SK-N-SH (cell line): ENCODE measurements at regions not wholly inside any gene's neighbourhood (a gene's known extent, or its start where the extent isn't known, plus 50 kb on each side); places are given as distances from the start of the nearest gene placed in this dataset.

ENCODE experiments used
- CTCF ChIA-PET: fragments of 300-600, 350-600 bp; formaldehyde crosslinking; extraction: SDS; loops from one replicate; lab custom pipeline; 2021; lab: Yijun Ruan, JAX
- POLR2A ChIA-PET: fragments of 350-600 bp; sonication (Branson Sonifier 250); formaldehyde crosslinking; extraction: SDS; loops from one replicate; lab custom pipeline; 2020; ENCODE audit warnings: antibody characterized with exemption, inconsistent platforms; lab: Yijun Ruan, JAX
- DNase-seq: peaks from one replicate; pipeline ENCODE4 v3.0.0; 2012
- H2AFZ ChIP-seq: fragments of 200-600 bp; sonication (generic); 2 replicates; pipeline ENCODE4 v1.8.1; 2016; ENCODE audit warnings: antibody characterized with exemption, mild to moderate bottlenecking, low read depth
- H3F3A ChIP-seq: fragments of 200-600 bp; sonication (generic); replicated peaks from 2 replicates; pipeline ENCODE3; 2016; ENCODE audit warnings: antibody characterized with exemption, mild to moderate bottlenecking; ENCODE audit not compliant: insufficient read depth
- H3K27ac ChIP-seq, 2 experiments: fragments of 200-500 bp in 1 of 2; fragments of 200-600 bp in 1 of 2; sonication (Bioruptor generic) in 1 of 2; sonication (generic), shearing (Covaris generic) in 1 of 2; 2 replicates each; pipeline versions ENCODE4 v1.5.1 to v1.6.1; 2014 to 2016; ENCODE audit warnings: low read depth in 2 of 2, inconsistent platforms in 1 of 2, low read length in 1 of 2, mild to moderate bottlenecking in 1 of 2, mixed read lengths in 1 of 2
- H3K27me3 ChIP-seq: fragments of 200-600 bp; sonication (generic), shearing (Covaris generic); 2 replicates; pipeline ENCODE4 v1.6.1; 2016; ENCODE audit warnings: mixed run types; ENCODE audit not compliant: insufficient read depth
- H3K36me3 ChIP-seq, 2 experiments: fragments of 200-500 bp in 1 of 2; fragments of 200-600 bp in 1 of 2; sonication (Bioruptor generic) in 1 of 2; sonication (generic) in 1 of 2; replicated peaks in 1 of 2; 2 replicates each; pipeline versions ENCODE3 to v1.5.1; 2014 to 2016; ENCODE audit warnings: low read length in 1 of 2, mild to moderate bottlenecking in 1 of 2; ENCODE audit not compliant: insufficient read depth in 2 of 2, control insufficient read depth in 1 of 2
- H3K4me1 ChIP-seq, 2 experiments: fragments of 200-500 bp in 1 of 2; fragments of 200-600 bp in 1 of 2; sonication (Bioruptor generic) in 1 of 2; sonication (generic), shearing (Covaris generic) in 1 of 2; 2 replicates each; pipeline versions ENCODE4 v1.5.1 to v1.6.1; 2014 to 2016; ENCODE audit warnings: low read depth in 1 of 2, low read length in 1 of 2, mixed run types in 1 of 2; ENCODE audit not compliant: insufficient read depth in 2 of 2, control insufficient read depth in 1 of 2
- H3K4me2 ChIP-seq: fragments of 200-600 bp; sonication (generic), shearing (Covaris generic); 2 replicates; pipeline ENCODE4 v1.6.1; 2017; ENCODE audit warnings: mixed run types
- H3K4me3 ChIP-seq, 2 experiments: fragments of 200-500 bp in 1 of 2; fragments of 200-600 bp in 1 of 2; sonication (Bioruptor generic) in 1 of 2; sonication (generic), shearing (Covaris generic) in 1 of 2; 2 replicates each; pipeline versions ENCODE4 v1.5.1 to v1.8.1; 2014 to 2016; ENCODE audit warnings: low read depth in 2 of 2, inconsistent platforms in 1 of 2, low read length in 1 of 2, mild to moderate bottlenecking in 1 of 2, mixed read lengths in 1 of 2, moderate library complexity in 1 of 2
- H3K79me2 ChIP-seq: fragments of 200-600 bp; sonication (generic); 2 replicates; pipeline ENCODE4 v1.8.1; 2017; ENCODE audit warnings: mild to moderate bottlenecking; ENCODE audit not compliant: insufficient read depth
- H3K9ac ChIP-seq: fragments of 200-600 bp; sonication (generic); 2 replicates; pipeline ENCODE4 v1.6.1; 2017; ENCODE audit warnings: mixed run types
- H3K9me2 ChIP-seq: fragments of 200-600 bp; sonication (generic); 2 replicates; pipeline ENCODE4 v1.6.1; 2017; ENCODE audit warnings: mixed run types
- H3K9me3 ChIP-seq: fragments of 200-600 bp; sonication (generic); 2 replicates; pipeline ENCODE4 v1.6.1; 2017; ENCODE audit warnings: mixed run types, mild to moderate bottlenecking, moderate library complexity
- H4K20me1 ChIP-seq: fragments of 200-600 bp; sonication (generic); 2 replicates; pipeline ENCODE4 v1.6.1; 2017; ENCODE audit warnings: mild to moderate bottlenecking, mixed run types; ENCODE audit not compliant: insufficient read depth
- ELF1 ChIP-seq: IDR thresholded peaks from 2 replicates; pipeline ENCODE4 v1.4.0; 2012
- EZH2phosphoT487 ChIP-seq: fragments of 200-600 bp; sonication (generic); IDR thresholded peaks from 2 replicates; pipeline ENCODE4 v1.6.1; 2017; ENCODE audit warnings: low read depth, mixed run types, mild to moderate bottlenecking, antibody characterized with exemption, moderate library complexity, borderline replicate concordance
- FOXJ3 ChIP-seq: sonication (generic); formaldehyde crosslinking; IDR thresholded peaks from 2 replicates; pipeline ENCODE4 v1.5.1; 2020; ENCODE audit warnings: mild to moderate bottlenecking, missing genetic modification reagents
- FOXM1 ChIP-seq: IDR thresholded peaks from 2 replicates; pipeline ENCODE4 v1.4.0; 2012; ENCODE audit warnings: low read depth, mild to moderate bottlenecking
- GABPA ChIP-seq: IDR thresholded peaks from 2 replicates; pipeline ENCODE4 v1.4.0; 2012; ENCODE audit warnings: low read depth, mild to moderate bottlenecking
- MEF2A ChIP-seq: IDR thresholded peaks from 2 replicates; pipeline ENCODE4 v1.4.0; 2012; ENCODE audit warnings: low read depth, borderline replicate concordance
- MXI1 ChIP-seq: IDR thresholded peaks from 2 replicates; pipeline ENCODE4 v1.6.1; 2012; ENCODE audit warnings: mild to moderate bottlenecking, low read depth, low read length, improper control_type of control experiment
- NFIC ChIP-seq: IDR thresholded peaks from 2 replicates; pipeline ENCODE4 v1.4.0; 2012; ENCODE audit warnings: borderline replicate concordance
- NRF1 ChIP-seq: IDR thresholded peaks from 2 replicates; pipeline ENCODE4 v1.6.1; 2012; ENCODE audit warnings: low read depth, mild to moderate bottlenecking, low read length
- RAD21 ChIP-seq: IDR thresholded peaks from 2 replicates; pipeline ENCODE4 v1.6.1; 2012; ENCODE audit warnings: mild to moderate bottlenecking, low read length
- RXRA ChIP-seq: IDR thresholded peaks from 2 replicates; pipeline ENCODE4 v1.4.0; 2012; ENCODE audit warnings: low read depth, mild to moderate bottlenecking, borderline replicate concordance
- TEAD4 ChIP-seq: IDR thresholded peaks from 2 replicates; pipeline ENCODE4 v1.4.0; 2012; ENCODE audit warnings: mild to moderate bottlenecking, borderline replicate concordance; ENCODE audit not compliant: insufficient read depth
- WGBS: methylation state at CpG from one replicate; pipeline ENCODE4 v1.1.6; 2017; ENCODE audit warnings: low lambda C conversion rate; 5-methylcytosine and 5-hydroxymethylcytosine counted together
- TF ChIP-seq, protein P1 (sequence below): fragments of 150-350 bp; IDR thresholded peaks from 2 replicates; pipeline ENCODE4 v1.6.1; 2017; ENCODE audit warnings: antibody characterized with exemption, low read length, low read depth, borderline replicate concordance
- TF ChIP-seq, protein P2 (sequence below): fragments of 150-350 bp; IDR thresholded peaks from 2 replicates; pipeline ENCODE4 v1.6.1; 2016; ENCODE audit warnings: mild to moderate bottlenecking, low read depth, low read length
- TF ChIP-seq, protein P3 (sequence below): IDR thresholded peaks from 2 replicates; pipeline ENCODE4 v1.4.0; 2012; ENCODE audit warnings: low read depth
- TF ChIP-seq, protein P4 (sequence below): IDR thresholded peaks from 2 replicates; pipeline ENCODE4 v1.6.1; 2012; ENCODE audit warnings: mild to moderate bottlenecking, low read depth, low read length, moderate library complexity

DNA sequence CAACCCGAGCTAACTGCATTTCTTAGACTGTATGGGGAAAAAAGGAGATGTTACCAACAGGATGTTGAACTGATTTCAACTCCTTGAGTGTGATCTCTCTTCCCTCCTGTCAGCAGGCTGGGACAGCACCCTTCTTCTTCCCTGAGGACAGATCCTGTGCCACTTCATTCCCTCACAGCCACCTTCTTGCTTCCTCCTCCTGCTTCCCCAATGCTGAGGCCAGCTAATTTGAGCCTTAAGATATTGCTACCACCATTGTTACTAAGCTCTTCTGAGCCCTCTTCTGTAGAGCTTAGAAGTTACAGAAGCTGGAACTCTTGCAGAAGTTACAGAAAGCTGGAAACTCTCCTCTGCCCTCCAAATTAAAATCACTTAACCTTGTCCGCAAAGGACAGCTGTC lies 88.8 kb downstream of the SPTSSA start:
- Histone ChIP-seq H3K27ac (no peak overlapping the region), H3K9me3 (no peaks in the 10 kb centered on the region), H3F3A (no peaks in the 10 kb centered on the region), H3K9ac (no peak overlapping the region), H3K36me3 (no peaks in the 10 kb centered on the region), H2AFZ (no peak overlapping the region), H3K4me3 (no peak overlapping the region), H3K4me2 (no peak overlapping the region), H3K27me3 (no peaks in the 10 kb centered on the region; the same call in 1 of the 2 replicates), H3K4me1 (no peaks in the 10 kb centered on the region), H3K79me2 (no peaks in the 10 kb centered on the region), H4K20me1 (no peaks in the 10 kb centered on the region), H3K9me2 (no peaks in the 10 kb centered on the region)
- TF ChIP-seq FOXJ3: no peak
- TF ChIP-seq GABPA: no peak
- TF ChIP-seq RAD21: no peak
- no peak for TF ChIP-seq MXI1
- no peak for TF ChIP-seq MEF2A
- DNase-seq: no peak
- WGBS: 50% methylated on average over 2 of the region's 2 CpGs
- POLR2A ChIA-PET: no interaction called here
- CTCF ChIA-PET: interaction anchor here (1.6 kb wide), 1 partner anchor 41 kb away, joined by 6 read pairs; no protein-coding TSS in a partner anchor

DNA sequence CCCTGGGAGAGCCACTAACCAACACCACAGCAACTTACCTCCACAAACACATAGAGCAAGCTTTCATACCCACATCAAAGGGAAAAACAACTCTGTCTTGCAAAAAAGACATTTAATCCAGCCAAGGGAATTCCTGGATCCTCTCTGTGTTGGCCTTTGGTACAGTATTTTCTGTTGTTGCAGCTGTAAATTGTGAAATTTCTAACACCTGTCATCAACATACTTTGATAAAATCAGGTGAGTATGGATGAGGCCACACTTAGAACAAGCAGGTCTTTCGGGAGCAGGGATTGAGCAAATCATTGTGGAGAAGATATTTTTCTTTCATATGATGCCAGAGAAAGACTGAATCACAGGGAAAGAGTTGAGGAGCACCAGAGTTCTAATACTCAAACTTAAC lies 89.3 kb downstream of the SPTSSA start:
- no peaks in the 10 kb centered on the region for H3F3A ChIP-seq
- no peak overlapping the region for H3K4me3 ChIP-seq
- POLR2A ChIA-PET: no interaction called here
- no peaks in the 10 kb centered on the region for H3K9me2 ChIP-seq
- no peak for TF ChIP-seq FOXJ3
- no peak for TF ChIP-seq MXI1
- TF ChIP-seq NFIC: no peak
- TF ChIP-seq, protein P1, sequence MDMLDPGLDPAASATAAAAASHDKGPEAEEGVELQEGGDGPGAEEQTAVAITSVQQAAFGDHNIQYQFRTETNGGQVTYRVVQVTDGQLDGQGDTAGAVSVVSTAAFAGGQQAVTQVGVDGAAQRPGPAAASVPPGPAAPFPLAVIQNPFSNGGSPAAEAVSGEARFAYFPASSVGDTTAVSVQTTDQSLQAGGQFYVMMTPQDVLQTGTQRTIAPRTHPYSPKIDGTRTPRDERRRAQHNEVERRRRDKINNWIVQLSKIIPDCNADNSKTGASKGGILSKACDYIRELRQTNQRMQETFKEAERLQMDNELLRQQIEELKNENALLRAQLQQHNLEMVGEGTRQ: no peak
- TF ChIP-seq, protein P2, sequence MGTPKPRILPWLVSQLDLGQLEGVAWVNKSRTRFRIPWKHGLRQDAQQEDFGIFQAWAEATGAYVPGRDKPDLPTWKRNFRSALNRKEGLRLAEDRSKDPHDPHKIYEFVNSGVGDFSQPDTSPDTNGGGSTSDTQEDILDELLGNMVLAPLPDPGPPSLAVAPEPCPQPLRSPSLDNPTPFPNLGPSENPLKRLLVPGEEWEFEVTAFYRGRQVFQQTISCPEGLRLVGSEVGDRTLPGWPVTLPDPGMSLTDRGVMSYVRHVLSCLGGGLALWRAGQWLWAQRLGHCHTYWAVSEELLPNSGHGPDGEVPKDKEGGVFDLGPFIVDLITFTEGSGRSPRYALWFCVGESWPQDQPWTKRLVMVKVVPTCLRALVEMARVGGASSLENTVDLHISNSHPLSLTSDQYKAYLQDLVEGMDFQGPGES: no peak
- TF ChIP-seq, all 33 proteins: peak for 0
- Histone ChIP-seq H3K27me3 (no peaks in the 10 kb centered on the region; the same call in 1 of the 2 replicates), H3K27ac (no peak overlapping the region), H4K20me1 (no peaks in the 10 kb centered on the region), H3K9ac (no peak overlapping the region), H3K9me3 (no peaks in the 10 kb centered on the region), H2AFZ (no peak overlapping the region), H3K79me2 (no peaks in the 10 kb centered on the region), H3K36me3 (no peaks in the 10 kb centered on the region), H3K4me2 (no peak overlapping the region), H3K4me1 (no peaks in the 10 kb centered on the region)
- DNase-seq: no peak
- WGBS: 100% methylated on average over 1 of the region's 1 CpG
- CTCF ChIA-PET: interaction anchor here (1.6 kb wide), 1 partner anchor 41 kb away, joined by 6 read pairs; no protein-coding TSS in a partner anchor

DNA sequence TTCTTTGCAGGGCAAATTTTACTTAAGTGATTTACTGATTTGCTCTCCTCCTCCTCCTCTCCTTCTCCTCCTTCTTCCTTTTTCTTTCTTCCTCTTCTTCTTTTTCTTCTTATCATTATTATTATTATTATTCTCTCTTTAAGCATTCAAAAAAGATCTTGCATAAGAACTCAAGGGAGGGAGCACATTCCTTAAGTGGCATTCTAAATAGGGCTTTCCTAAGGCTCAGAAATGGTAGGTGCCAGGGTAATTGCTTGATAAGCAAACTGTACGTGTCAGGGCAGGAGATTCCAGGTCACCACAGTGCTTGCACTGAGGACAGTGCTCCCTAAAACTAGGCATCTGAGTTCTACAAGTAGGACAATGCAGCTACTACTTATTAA lies 92.4 kb downstream of the SPTSSA start:
- no peaks in the 10 kb centered on the region for H3K79me2 ChIP-seq
- H3K9me3 ChIP-seq: no peaks in the 10 kb centered on the region
- WGBS: 62% methylated on average over 1 of the region's 1 CpG
- H3K4me2 ChIP-seq: no peak overlapping the region
- ChIA-PET POLR2A (no interaction called here), CTCF (interaction anchor here (0.8 to 1.1 kb wide), 2 partner anchors 14 to 38 kb away, joined by 3 to 4 read pairs; no protein-coding TSS in a partner anchor)
- no peak for DNase-seq
- H3K4me3 ChIP-seq: no peak overlapping the region
- no peak overlapping the region for H3K27ac ChIP-seq
- no peaks in the 10 kb centered on the region for H3K4me1 ChIP-seq
- H3K36me3 ChIP-seq: no peaks in the 10 kb centered on the region
- H3K9me2 ChIP-seq: no peaks in the 10 kb centered on the region
- H2AFZ ChIP-seq: no peak overlapping the region
- H3K9ac ChIP-seq: no peak overlapping the region
- H3F3A ChIP-seq: no peaks in the 10 kb centered on the region
- no peaks in the 10 kb centered on the region; the same call in 1 of the 2 replicates for H3K27me3 ChIP-seq
- H4K20me1 ChIP-seq: no peaks in the 10 kb centered on the region
- TF ChIP-seq, protein P3, sequence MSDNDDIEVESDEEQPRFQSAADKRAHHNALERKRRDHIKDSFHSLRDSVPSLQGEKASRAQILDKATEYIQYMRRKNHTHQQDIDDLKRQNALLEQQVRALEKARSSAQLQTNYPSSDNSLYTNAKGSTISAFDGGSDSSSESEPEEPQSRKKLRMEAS: no peak
- TF ChIP-seq FOXJ3: no peak
- no peak for TF ChIP-seq RXRA
- TF ChIP-seq, protein P4, sequence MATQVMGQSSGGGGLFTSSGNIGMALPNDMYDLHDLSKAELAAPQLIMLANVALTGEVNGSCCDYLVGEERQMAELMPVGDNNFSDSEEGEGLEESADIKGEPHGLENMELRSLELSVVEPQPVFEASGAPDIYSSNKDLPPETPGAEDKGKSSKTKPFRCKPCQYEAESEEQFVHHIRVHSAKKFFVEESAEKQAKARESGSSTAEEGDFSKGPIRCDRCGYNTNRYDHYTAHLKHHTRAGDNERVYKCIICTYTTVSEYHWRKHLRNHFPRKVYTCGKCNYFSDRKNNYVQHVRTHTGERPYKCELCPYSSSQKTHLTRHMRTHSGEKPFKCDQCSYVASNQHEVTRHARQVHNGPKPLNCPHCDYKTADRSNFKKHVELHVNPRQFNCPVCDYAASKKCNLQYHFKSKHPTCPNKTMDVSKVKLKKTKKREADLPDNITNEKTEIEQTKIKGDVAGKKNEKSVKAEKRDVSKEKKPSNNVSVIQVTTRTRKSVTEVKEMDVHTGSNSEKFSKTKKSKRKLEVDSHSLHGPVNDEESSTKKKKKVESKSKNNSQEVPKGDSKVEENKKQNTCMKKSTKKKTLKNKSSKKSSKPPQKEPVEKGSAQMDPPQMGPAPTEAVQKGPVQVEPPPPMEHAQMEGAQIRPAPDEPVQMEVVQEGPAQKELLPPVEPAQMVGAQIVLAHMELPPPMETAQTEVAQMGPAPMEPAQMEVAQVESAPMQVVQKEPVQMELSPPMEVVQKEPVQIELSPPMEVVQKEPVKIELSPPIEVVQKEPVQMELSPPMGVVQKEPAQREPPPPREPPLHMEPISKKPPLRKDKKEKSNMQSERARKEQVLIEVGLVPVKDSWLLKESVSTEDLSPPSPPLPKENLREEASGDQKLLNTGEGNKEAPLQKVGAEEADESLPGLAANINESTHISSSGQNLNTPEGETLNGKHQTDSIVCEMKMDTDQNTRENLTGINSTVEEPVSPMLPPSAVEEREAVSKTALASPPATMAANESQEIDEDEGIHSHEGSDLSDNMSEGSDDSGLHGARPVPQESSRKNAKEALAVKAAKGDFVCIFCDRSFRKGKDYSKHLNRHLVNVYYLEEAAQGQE: no peak
- TF ChIP-seq MEF2A: no peak
- TF ChIP-seq EZH2phosphoT487: no peak
- no peak for TF ChIP-seq ELF1
- no peak for TF ChIP-seq GABPA
- no peak for TF ChIP-seq FOXM1
- TF ChIP-seq TEAD4: no peak
- no peak for TF ChIP-seq NRF1
